NOMO-1 (cell line): ENCODE measurements at regions not wholly inside any gene's neighbourhood (a gene's known extent, or its start where the extent isn't known, plus 50 kb on each side); places are given as distances from the start of the nearest gene placed in this dataset.

Source experiments
- DNase-seq, 2 experiments: peaks; one replicate each; lab custom pipeline; 2025; ENCODE audit not compliant: unreplicated experiment in 2 of 2; lab: John Stamatoyannopoulos, UW

DNA sequence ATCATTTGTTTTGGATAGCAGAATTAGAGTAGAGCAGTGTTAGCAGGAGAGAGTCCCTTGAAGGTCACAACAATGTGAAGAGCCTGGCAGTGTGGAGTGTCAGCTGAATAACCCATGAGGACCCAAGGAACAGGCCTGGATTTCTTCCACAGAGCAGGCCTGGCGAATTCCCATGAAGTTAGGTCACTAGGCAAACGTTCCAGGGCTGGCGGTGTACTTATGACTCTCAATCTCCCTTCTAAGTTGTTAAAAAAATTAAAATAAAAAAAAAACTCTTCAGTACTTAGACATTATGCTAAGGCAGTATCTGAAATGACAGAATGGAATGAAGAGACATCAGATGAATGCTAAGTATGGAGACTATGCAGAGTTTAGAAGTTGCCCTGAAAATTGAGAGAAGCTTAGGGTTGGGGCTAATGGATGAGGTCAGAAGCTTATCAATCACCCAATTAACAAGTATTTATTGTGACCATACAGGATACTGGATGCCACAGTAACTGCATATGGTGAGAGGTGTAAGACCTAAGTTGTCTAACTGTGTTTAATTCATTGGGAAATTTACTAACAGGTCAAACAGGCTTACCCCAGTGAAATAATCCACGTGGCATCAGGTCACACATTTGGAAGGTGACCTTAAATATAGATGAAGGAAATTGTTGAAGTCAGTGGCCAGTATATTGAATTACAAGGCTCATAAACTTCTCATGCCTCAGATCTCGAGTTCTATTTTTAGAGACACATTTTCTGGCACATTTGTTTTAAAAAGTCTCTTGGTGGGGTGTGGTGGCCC lies 126.2 kb upstream of the NRP1 start:
- DNase-seq: no peak

DNA sequence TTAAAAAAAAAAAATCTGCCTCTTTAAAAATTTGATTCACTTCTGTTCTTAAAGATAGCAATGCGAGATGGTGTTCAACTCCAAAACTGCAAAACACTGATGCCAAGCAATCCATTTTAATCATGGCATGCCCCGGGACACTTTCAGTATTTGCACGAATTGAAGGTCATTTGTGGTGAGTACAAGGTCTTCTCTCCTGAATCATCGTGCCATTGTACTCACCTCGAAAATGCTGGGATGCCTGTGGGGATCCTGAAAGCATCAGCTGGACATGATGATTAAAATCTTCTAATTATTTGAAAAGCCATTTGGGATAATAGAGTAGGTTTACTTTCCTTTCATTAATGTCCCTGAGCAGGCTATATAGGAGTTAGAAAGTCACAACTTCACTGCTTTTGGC lies 125.1 kb upstream of the NRP1 start:
- no peak for DNase-seq

DNA sequence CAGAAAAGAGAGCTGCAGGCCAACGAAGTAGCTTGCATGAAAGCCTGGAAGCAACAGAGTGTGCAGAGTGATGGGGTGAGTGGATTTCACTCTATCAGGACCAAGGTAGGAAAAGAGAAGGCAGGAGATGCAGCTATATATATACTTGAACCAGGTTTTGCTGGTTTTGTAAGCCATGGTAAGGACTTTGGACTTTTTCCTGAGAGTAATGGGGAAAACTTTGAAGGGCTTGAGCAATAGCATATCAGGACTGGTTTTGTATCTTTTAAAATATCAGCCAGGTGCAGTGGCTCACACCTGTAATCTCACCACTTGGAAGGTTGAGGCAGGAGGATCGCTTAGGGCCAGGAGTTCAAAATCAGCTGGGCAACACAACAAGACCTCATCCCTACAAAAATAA lies 120.6 kb upstream of the NRP1 start:
- no peak for DNase-seq

DNA sequence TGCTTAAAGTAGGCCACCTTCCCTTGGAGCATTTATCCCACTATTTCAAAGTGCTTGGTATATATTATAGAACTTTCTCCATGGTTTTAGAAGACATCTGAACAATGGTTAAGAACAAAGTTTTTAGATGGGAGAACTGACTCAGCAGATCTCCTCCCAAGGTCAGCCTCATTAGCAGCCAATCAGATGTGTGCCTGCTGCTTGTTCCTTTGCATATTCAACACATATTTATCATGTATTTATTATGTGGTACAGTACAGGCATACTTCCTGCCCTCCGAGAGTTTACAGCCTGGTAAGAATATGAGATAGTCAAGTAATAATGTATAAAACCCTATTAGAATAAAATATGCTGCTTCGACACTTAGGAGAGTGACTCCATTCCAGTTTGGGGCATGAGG lies 120.1 kb upstream of the NRP1 start:
- DNase-seq: no peak

DNA sequence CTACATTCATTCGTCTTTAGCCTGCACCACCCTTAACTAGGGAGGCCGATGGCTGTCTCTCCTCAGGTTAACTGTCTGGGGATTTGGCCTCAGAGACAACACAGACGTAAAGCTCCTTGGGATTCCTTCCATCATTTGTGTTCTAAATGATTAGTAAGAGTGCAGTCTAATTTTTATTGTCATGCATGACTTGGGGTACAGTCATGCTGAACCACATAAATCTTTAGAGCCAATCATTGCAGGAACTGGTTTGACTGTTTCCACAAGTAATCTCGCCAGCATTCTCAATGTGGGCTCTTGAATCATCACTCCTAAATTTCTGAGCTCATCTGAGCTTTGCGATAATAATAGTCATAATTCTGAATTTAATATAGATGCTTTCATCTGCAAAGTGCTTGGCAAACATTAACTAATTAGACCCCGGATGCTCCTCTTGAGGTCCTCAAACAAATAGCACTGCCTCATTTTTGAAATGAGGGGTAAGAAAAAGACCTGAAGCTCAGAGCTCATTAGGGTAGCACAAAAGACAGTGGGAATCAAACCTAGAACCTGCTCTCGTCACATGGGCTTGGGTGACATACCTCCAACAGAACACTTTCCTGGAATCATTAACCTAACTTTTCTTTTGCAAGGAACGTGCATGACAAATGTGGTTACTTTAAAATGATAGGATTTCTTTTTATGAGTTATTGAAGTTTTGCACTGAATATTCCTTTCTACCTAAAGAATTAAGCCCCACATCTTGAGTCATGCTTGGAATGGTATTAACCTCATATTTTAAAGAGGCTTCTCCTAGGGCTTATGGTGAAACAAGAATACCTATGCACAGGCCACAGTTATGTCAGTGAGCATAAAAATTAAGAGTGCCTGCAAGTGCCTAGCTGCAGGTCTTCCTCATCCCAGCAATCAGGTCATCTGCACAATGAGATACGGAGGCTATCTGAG lies 118.9 kb upstream of the NRP1 start:
- no peak for DNase-seq

DNA sequence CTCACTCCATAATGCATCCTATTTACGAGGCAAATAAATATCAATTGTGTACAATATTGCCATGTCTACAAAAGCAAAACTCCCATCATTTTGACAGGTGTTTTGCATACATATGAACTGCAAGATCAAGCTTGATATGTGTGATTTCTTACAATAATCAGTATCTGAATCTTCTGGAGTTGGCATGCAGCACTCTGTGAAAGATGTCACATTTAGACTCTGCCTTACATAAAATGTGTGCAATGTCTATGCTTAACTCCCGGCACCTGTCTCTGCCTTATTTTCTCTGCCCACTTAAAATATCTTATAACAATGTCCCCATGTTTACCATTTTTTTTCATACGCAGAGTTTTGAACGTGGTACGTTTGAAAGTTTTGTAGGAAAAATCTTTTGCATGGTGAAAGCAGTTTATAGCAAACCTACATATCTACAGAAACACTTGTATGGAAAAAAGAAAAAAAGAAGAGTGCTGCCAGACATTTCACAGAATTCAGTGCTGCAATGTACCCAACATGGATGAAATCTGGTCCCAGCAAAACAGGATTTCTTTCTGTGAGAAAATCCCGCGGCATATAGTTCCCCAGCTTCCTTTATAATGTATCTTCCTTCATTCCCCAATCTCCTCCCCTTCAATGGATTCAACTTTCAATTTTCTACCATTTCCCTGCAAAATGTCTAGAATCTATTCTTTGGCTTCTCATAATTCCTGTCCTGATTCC lies 114.1 kb upstream of the NRP1 start:
- DNase-seq: no peak

DNA sequence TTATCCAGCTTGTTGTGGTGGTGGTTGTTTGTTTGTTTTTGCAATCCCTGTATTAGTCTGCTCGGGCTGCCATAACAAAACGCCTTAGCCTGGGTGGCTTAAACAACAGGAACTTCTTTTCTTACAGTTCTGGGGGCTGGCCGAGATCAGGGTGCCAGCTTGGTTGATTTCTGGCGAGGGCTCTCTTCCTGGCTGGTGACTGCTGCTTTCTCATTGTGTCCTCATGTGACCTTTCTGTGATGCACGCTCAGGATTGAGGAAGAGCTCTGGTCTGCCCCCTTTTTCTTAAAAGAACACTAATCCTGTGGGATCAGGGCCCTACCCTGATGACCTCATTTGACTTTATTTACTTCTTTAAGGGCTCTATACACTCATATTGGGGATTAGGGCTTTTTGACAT lies 107.1 kb upstream of the NRP1 start:
- no peak for DNase-seq

DNA sequence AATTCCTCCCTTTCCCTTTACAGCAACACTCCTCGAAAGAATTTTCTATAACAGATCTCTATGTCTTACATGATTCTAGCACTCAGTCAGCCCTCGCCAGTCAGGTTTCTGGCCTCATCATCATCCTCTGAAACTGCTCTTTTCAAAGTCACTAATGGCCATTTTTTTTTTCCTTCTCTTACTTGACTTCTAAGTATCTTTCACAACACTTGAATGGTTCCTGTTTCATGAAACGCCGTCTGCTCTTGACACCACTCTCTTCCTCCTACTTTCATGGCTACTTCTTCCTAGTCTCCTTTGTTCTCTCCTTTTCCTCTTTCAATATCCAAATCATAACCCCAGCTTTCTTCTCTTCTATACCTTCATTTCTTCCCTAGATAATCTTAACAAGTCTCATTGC lies 100.5 kb upstream of the NRP1 start:
- DNase-seq: peak; percentile 55 to 91

DNA sequence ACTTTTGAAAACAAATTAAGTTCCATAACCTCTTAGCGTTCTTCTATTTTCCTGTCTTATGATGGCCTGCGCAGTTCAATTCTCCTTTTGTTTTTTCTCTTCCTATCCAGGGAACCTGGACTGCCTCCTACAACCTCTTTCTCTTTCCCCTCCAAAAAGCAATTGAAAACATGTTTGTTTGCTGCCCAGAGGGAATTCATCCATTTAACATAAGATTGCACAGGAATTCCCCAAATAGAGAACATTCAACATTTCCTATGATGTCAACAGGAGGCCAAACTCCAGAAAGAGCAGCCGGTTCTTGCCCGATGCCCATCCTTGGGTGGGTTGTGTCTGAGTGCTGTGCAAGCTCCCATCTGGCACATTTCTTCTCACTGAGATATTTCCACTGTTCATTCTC lies 94.2 kb upstream of the NRP1 start:
- DNase-seq: no peak

DNA sequence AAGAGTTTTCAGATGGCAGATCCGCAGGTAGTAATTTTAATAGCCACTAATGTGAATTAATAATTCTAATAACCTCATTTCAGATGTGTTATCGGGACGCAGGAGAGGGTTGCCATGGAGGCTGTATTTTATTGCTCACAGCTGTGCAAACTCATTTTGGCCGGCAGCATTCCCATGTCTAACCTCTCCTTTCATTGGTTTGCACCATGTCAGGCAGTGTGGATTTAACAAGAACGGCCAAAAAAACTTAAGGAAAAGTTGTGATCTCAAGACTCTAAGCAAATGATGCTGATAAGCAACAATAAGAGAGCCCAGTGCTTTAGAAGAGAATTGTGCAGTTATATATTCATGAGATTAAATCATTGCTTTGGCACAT lies 88.7 kb upstream of the NRP1 start:
- no peak for DNase-seq

DNA sequence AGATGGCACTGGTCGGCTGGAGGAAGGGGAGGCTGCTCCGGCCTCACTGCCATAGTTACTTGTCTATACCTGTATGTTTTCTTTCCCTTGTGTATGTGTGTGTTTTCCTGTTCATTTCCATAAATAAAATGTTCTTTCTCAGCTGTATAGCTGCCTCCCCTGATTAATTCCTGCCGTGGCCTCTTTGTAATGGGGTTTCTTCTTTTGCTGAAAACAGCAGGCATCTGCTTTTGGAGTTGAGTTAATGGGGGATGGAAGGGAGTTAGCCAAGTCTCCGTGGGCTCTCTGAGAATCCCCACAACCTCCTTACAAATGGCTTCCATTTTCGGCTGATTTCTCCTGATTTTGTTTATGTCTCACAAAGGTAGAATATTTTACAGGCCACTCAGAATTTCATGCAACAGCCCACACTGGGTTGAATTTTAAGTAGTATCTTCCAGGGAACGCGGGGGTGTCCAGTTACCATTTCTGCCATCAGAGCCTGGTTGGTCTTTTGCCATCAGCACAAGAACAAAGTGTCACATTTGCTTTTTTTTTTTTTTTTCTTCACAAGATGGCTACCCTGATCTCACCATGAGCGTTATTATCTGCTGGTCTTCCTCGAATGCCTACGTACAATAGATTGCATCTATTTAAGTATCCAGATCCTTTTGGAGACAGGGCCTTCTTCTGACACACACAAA lies 88.1 kb upstream of the NRP1 start:
- no peak for DNase-seq

DNA sequence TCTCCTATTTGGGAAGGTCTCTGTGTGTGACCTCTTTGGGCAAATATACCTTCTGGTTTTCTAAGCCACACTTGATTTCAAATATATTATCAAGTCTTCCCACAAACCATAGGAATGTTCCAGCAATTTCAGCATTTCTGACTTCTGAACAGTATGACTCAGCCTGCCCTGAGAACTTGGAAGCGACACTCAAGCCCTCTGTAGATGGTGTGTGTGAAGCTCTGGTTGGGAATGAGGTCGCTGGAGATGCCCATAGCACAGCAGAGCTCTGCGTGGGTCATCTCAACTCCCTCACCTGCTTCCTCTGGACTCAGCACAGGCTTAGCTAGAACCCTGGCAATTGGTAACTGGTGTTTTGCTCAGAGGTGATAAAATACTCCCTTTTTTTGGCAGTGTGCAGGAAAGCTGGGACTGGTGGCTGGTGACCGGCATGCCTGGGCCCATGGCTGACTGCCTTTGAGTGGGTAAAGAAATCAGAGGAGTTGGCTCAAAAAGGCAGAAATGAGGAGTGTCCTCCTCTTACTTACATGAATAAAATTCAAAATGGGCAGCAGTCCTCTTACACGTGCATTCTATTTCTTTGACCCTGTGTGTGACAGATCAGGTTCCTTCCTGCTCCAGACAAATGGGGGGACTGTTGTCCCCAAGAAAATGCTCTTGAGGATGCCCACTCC lies 87.5 kb upstream of the NRP1 start:
- DNase-seq: no peak

DNA sequence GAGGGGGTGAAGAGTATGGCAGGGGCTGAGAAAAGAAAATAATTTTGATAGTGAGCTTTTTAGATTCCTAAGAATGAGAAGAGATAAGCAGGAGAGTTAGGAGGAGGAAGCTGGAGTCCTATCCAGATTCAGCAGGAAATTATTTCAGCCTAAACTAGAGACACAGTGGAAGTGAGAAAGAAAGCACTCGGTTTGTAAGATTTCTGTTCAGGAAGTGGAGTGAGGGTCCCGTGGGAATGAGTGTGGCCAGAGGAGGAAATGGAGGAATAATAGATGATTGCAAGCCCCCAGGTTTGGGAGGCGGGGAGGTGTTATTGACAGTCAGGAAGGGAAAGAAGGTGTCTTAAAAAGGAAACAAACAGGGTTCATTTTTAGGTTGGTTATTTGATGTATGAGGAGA lies 84.8 kb upstream of the NRP1 start:
- no peak for DNase-seq

DNA sequence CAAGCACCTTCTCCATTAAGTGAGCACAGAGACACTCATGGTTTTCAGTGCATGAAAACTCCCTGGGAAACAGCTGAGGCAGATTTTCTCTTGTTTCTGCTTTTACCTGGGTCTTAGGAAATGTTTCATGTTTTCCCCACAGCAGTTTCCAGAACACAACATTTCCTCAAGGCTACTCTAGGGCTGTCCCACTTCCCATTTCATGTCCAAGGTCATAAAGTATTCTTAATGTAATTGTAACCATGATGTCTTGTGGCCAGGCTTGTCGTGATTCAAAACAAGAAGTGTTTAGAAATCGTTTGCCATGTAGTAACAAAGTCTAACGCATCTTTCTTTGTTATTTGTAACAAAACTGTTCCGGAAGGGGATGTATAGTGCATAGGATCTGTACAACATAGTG lies 83.8 kb upstream of the NRP1 start:
- DNase-seq: peak; percentile 13 to 60

DNA sequence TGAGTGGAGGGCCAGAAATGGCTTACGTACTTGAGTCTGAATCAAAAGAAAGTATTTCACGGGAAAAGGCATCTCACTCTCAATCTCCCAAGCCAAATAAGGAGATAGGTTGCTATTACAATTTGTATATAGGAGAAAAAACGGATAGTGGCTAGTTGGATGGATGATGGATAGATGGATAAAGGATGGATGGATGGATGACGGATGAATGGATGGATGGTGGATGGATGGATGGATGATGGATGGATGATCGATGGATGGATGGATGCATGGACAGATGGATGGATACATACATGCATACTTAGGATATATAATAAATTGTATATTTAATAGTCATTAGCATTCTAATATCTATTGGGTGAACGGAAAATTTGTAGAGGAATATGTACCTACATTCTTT lies 82.2 kb upstream of the NRP1 start:
- no peak for DNase-seq

DNA sequence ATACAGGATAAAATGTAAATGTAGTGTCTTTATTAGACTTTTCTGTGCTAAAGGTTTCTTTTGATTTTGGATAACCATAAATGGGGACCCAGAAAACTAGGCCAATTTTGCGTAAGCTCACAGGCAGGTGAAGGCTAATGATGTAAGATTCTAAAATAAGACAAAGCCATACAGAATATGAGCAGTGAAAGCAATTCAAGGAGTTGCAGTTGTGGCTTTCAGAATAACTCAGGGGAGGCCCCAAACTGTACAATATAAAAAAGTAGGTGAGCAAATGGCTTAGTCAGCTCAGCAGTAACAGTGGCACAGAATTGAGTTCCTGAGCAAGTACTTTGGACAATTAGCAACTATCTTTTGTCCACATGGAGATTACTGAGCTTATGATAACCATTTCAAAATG lies 81.7 kb upstream of the NRP1 start:
- no peak for DNase-seq

DNA sequence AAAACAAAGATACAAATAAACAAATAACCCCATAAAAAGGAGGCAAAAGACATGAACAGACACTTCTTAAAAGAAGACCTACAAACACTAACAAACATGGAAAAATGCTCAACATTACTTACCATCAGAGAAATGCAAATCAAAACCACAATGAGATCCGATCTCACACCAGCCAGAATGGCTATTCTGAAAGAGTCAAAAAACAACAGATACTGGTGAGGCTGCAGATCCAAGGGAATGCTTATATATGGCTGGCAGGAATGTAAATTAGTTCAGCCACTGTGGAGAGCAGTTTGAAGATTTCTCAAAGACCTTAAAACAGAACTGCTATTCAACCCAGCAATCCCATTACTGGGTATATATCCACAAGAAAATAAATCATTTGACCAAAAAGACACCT lies 80.4 kb upstream of the NRP1 start:
- DNase-seq: no peak

DNA sequence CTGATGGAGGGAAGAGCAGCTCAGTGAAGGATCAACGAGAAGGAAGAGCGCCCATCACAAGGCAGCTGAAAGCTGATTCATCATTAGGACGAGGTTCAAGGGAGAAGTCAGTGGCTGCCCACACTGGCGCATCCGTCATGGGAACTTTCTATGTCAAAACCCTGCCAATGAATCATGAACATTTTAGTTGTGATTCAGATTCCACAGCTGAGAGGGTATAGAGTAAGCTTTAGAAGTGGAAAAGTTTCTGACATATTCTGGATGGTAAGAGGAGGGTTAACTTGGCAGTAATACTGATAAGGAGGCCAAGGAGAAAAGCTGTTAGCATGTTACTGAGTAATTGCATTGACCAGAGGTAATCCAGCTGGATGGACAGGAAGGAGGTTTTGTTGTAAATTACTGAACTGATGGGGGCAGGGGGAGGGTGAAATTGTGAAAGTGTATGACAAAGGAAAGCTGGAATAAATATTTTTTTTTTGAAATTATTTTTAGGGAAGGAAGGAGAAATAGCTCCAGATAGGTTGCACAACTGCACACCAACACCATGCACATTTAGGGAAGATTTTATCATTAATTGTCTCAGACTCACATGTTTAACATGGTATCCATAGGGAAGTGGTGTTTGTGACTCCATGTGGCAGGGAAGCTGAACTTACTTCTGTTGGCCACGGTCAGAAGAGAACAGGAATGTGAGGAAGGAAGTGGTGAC lies 78.3 kb upstream of the NRP1 start:
- peak; percentile 28 to 64 for DNase-seq

DNA sequence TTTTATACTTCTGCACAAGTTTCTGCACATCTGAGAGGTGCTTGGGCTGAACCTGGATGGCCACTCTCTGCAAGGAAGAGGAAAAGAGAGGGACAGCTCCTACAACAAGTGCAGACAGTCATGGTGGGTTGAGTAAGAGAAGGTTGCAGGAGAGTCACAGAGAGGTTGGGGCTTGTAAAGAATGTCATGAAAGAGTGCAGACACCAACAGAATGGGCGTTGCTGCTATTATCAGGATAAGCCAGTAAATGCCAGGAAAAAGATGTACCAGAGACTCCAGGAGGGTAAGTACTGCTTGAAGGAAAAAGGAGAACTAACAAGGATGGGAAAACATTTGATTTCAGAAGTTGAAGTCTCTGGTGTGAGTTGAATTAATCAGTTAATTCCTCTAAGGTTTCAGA lies 77.8 kb upstream of the NRP1 start:
- DNase-seq: no peak

DNA sequence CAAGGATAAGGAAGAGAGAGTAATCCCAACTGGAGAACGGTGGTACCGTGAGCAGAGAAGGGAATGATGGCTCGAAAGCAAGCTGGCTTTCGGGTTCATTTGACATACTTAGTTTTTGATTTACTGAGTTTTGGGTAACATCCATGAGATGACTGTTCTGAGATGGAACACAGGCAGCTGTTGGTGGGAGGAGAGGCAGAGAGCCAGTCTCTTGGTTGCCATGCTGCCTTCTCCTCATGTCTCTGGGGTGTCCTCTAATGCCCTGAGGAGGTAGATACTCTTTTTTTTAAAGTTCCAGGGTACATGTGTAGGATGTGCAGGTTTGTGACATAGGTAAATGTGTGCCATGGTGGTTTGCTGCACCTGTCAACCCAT lies 76.4 kb upstream of the NRP1 start:
- DNase-seq: no peak
